EH (cell line): ENCODE measurements at regions not wholly inside any gene's neighbourhood (a gene's known extent, or its start where the extent isn't known, plus 50 kb on each side); places are given as distances from the start of the nearest gene placed in this dataset.

Experiments used
- DNase-seq: peaks from one replicate; pipeline ENCODE4 v3.0.0-alpha.2; 2015; ENCODE audit warnings: low read depth

- no peak for DNase-seq
Observed at GRCh38 chr2:15794608-15795134, 145.7 kb upstream of the MYCN start.

- DNase-seq: no peak
Observed at GRCh38 chr2:15795426-15795825, 144.9 kb upstream of the MYCN start.

GRCh38 chr2:15796167-15796942, 144.0 kb upstream of the MYCN start:
- DNase-seq: no peak

GRCh38 chr2:15797231-15797938, 143.0 kb upstream of the MYCN start:
- DNase-seq: no peak

GRCh38 chr2:15797939-15798281, 142.4 kb upstream of the MYCN start:
- DNase-seq: no peak

GRCh38 chr2:15798701-15799431, 141.5 kb upstream of the MYCN start:
- no peak for DNase-seq

GRCh38 chr2:15799432-15799827, 140.9 kb upstream of the MYCN start:
- DNase-seq: no peak

- DNase-seq: no peak
Observed at GRCh38 chr2:15800495-15801329, 139.6 kb upstream of the MYCN start.

GRCh38 chr2:15801439-15801838, 138.9 kb upstream of the MYCN start:
- DNase-seq: no peak

GRCh38 chr2:15801904-15802303, 138.4 kb upstream of the MYCN start:
- DNase-seq: no peak

- DNase-seq: no peak
Observed at GRCh38 chr2:15802657-15803542, 137.4 kb upstream of the MYCN start.

- no peak for DNase-seq
Observed at GRCh38 chr2:15803543-15804245, 136.7 kb upstream of the MYCN start.

GRCh38 chr2:15804246-15804619, 136.1 kb upstream of the MYCN start:
- no peak for DNase-seq

- no peak for DNase-seq
Observed at GRCh38 chr2:15804691-15805090, 135.7 kb upstream of the MYCN start.

- DNase-seq: no peak
Observed at GRCh38 chr2:15805206-15805605, 135.1 kb upstream of the MYCN start.

- no peak for DNase-seq
Observed at GRCh38 chr2:15805772-15806171, 134.6 kb upstream of the MYCN start.

GRCh38 chr2:15806801-15807417, 133.4 kb upstream of the MYCN start:
- no peak for DNase-seq

GRCh38 chr2:15807418-15808203, 132.7 kb upstream of the MYCN start:
- no peak for DNase-seq
